Osteoblast (primary cell): ENCODE measurements at regions not wholly inside any gene's neighbourhood (a gene's known extent, or its start where the extent isn't known, plus 50 kb on each side); places are given as distances from the start of the nearest gene placed in this dataset.

Experiments used
- DNase-seq: peaks from one replicate; pipeline ENCODE4 v3.0.0; 2011; ENCODE audit warnings: low spot score, mixed read lengths; ENCODE audit not compliant: insufficient read length; ENCODE audit errors: missing footprints
- H2AFZ ChIP-seq: 2 replicates; pipeline ENCODE4 v1.6.0; 2011; ENCODE audit warnings: mild to moderate bottlenecking, low read length
- H3K27ac ChIP-seq: 2 replicates; pipeline ENCODE4 v1.5.1; 2011; ENCODE audit warnings: mild to moderate bottlenecking, low read depth, low read length, moderate library complexity
- H3K27me3 ChIP-seq: 2 replicates; pipeline ENCODE4 v1.6.0; 2012; ENCODE audit warnings: mild to moderate bottlenecking, control low read depth, inconsistent platforms, low read length, moderate library complexity; ENCODE audit not compliant: insufficient read depth
- H3K36me3 ChIP-seq: 2 replicates; pipeline ENCODE4 v1.5.1; 2011; ENCODE audit warnings: mild to moderate bottlenecking, low read length, control low read depth, moderate library complexity; ENCODE audit not compliant: insufficient read depth
- H3K4me1 ChIP-seq: 2 replicates; pipeline ENCODE4 v1.5.1; 2011; ENCODE audit warnings: mild to moderate bottlenecking, low read length, control low read depth, moderate library complexity; ENCODE audit not compliant: insufficient read depth
- H3K4me2 ChIP-seq: 2 replicates; pipeline ENCODE4 v1.6.0; 2011; ENCODE audit warnings: mild to moderate bottlenecking, low read length; ENCODE audit not compliant: insufficient read depth
- H3K4me3 ChIP-seq: fragments of 200-600 bp; sonication (generic); 3 replicates; pipeline ENCODE4 v1.5.1; 2012; ENCODE audit warnings: mild to moderate bottlenecking, low read length, inconsistent platforms; ENCODE audit not compliant: insufficient read depth
- H3K79me2 ChIP-seq: 2 replicates; pipeline ENCODE4 v1.6.0; 2012; ENCODE audit warnings: mild to moderate bottlenecking, low read length, control low read depth, inconsistent platforms; ENCODE audit not compliant: insufficient read depth
- H3K9me3 ChIP-seq: 2 replicates; pipeline ENCODE4 v1.5.1; 2011; ENCODE audit warnings: low read depth, low read length, control low read depth
- H4K20me1 ChIP-seq: 2 replicates; pipeline ENCODE4 v1.6.0; 2012; ENCODE audit warnings: mild to moderate bottlenecking, low read length, control low read depth; ENCODE audit not compliant: insufficient read depth
- CTCF ChIP-seq: IDR thresholded peaks from 2 replicates; pipeline ENCODE4 v1.5.1; 2011; ENCODE audit warnings: mild to moderate bottlenecking, low read depth, low read length, moderate library complexity; ENCODE audit errors: extremely low read depth

- no peak overlapping the region for H2AFZ ChIP-seq
- no peak for TF ChIP-seq CTCF
- no peak for DNase-seq
Measured at GRCh38 chr3:194056731-194057415, 79.1 kb upstream of the HES1 start.

GRCh38 chr3:194057570-194058188 lies 78.3 kb upstream of the HES1 start:
- Histone ChIP-seq H3K27ac (no peak overlapping the region), H4K20me1 (no peaks in the 10 kb centered on the region), H3K9me3 (no peaks in the 10 kb centered on the region), H2AFZ (peak overlapping the region; percentile 70), H3K4me3 (peak overlapping the region; percentile 60), H3K4me2 (no peak overlapping the region), H3K27me3 (no peaks in the 10 kb centered on the region), H3K79me2 (no peaks in the 10 kb centered on the region), H3K4me1 (no peaks in the 10 kb centered on the region), H3K36me3 (no peaks in the 10 kb centered on the region)
- DNase-seq = no peak
- TF ChIP-seq CTCF = no peak

More at GRCh38 chr3:194056731-194057415, 79.1 kb upstream of the HES1 start:
- H3K9me3 ChIP-seq = no peaks in the 10 kb centered on the region
- no peaks in the 10 kb centered on the region for H3K36me3 ChIP-seq
- no peak overlapping the region for H3K4me3 ChIP-seq
- H3K4me2 ChIP-seq = no peak overlapping the region
- no peaks in the 10 kb centered on the region for H3K4me1 ChIP-seq
- no peaks in the 10 kb centered on the region for H3K27me3 ChIP-seq
- H4K20me1 ChIP-seq = no peaks in the 10 kb centered on the region
- H3K79me2 ChIP-seq = no peaks in the 10 kb centered on the region
- H3K27ac ChIP-seq = no peak overlapping the region

- H3K79me2 ChIP-seq = no peaks in the 10 kb centered on the region
- no peaks in the 10 kb centered on the region for H3K27me3 ChIP-seq
- no peaks in the 10 kb centered on the region for H3K4me1 ChIP-seq
- H3K9me3 ChIP-seq = no peaks in the 10 kb centered on the region
- TF ChIP-seq CTCF = no peak
- H2AFZ ChIP-seq = peak overlapping the region; percentile 70
- H4K20me1 ChIP-seq = no peaks in the 10 kb centered on the region
- peak overlapping the region; percentile 58 for H3K4me2 ChIP-seq
- peak overlapping the region; percentile 60 for H3K4me3 ChIP-seq
- no peak overlapping the region for H3K27ac ChIP-seq
- DNase-seq = peak; percentile 81
- no peaks in the 10 kb centered on the region for H3K36me3 ChIP-seq
Measured at GRCh38 chr3:194058189-194058571, 77.8 kb upstream of the HES1 start.

- H3K4me2 ChIP-seq = peak overlapping the region; percentile 58
Measured at GRCh38 chr3:194058753-194059152, 77.2 kb upstream of the HES1 start.

More at GRCh38 chr3:194058753-194059152, 77.2 kb upstream of the HES1 start:
- TF ChIP-seq CTCF = no peak
- no peak overlapping the region for H3K4me3 ChIP-seq
- no peaks in the 10 kb centered on the region for H3K27me3 ChIP-seq
- DNase-seq = no peak
- no peaks in the 10 kb centered on the region for H3K36me3 ChIP-seq
- H3K4me1 ChIP-seq = no peaks in the 10 kb centered on the region
- no peaks in the 10 kb centered on the region for H4K20me1 ChIP-seq
- no peak overlapping the region for H3K27ac ChIP-seq
- no peaks in the 10 kb centered on the region for H3K79me2 ChIP-seq
- no peak overlapping the region for H2AFZ ChIP-seq
- no peaks in the 10 kb centered on the region for H3K9me3 ChIP-seq
